Gastroesophageal sphincter (tissue), 4 donors: ENCODE measurements at regions not wholly inside any gene's neighbourhood (a gene's known extent, or its start where the extent isn't known, plus 50 kb on each side); places are given as distances from the start of the nearest gene placed in this dataset.

ENCODE experiments used
- ATAC-seq: fragments of 150-250 bp; one replicate; pipeline ENCODE4 v1.9.1; 2016; ENCODE audit warnings: mild to moderate bottlenecking, moderate library complexity
- H3K27ac ChIP-seq, 4 donors: fragments of 200-600 bp; sonication (generic) in 3 of 4; 1 replicate in 3 of 4; 2 replicates in 1 of 4; pipeline ENCODE4 v1.5.1; 2016 to 2019
- H3K27me3 ChIP-seq: fragments of 200-600 bp; sonication (generic); one replicate; pipeline ENCODE4 v1.5.1; 2019
- H3K36me3 ChIP-seq, 2 donors: fragments of 200-600 bp; sonication (generic); one replicate each; pipeline ENCODE4 v1.5.1; 2019; ENCODE audit warnings: control low read depth in 1 of 2
- H3K4me1 ChIP-seq, 3 donors: fragments of 200-600 bp; sonication (generic); 1 replicate in 2 of 3; 2 replicates in 1 of 3; pipeline ENCODE4 v1.5.1; 2016 to 2019; ENCODE audit warnings: control low read depth in 2 of 3
- H3K4me3 ChIP-seq, 2 donors: fragments of 200-600 bp; sonication (generic); one replicate each; pipeline ENCODE4 v1.5.1; 2019; ENCODE audit warnings: mild to moderate bottlenecking in 1 of 2, moderate library complexity in 1 of 2
- H3K9me3 ChIP-seq, 3 donors: fragments of 200-600 bp; sonication (generic); one replicate each; pipeline ENCODE4 v1.5.1; 2017 to 2019; ENCODE audit warnings: control low read depth in 2 of 3
- EP300 ChIP-seq: sonication (generic); formaldehyde crosslinking; IDR thresholded peaks from one replicate; pipeline ENCODE4 v1.6.1; 2017; ENCODE audit warnings: antibody characterized with exemption, mild to moderate bottlenecking
- POLR2A ChIP-seq, 2 donors: fragments of 450-650 bp; IDR thresholded peaks; one replicate each; pipeline ENCODE4 v1.6.1; 2017; ENCODE audit warnings: antibody characterized with exemption in 2 of 2, mild to moderate bottlenecking in 2 of 2, moderate library complexity in 1 of 2
- POLR2AphosphoS5 ChIP-seq: sonication (generic); formaldehyde crosslinking; IDR thresholded peaks from one replicate; pipeline ENCODE4 v1.6.1; 2017; ENCODE audit warnings: antibody characterized with exemption
- WGBS, 2 donors: methylation state at CpG; one replicate each; pipeline ENCODE4 v1.1.5; 2018; ENCODE audit warnings: low coverage in 1 of 2; 5-methylcytosine and 5-hydroxymethylcytosine counted together
- TF ChIP-seq, protein P1 (sequence below), 4 experiments: fragments of 200-600 bp in 2 of 4; fragments of 450-650 bp in 2 of 4; sonication (generic) in 1 of 4; IDR thresholded peaks; one replicate each; pipeline ENCODE4 v1.5.1; 2017 to 2019; ENCODE audit warnings: antibody characterized with exemption in 4 of 4, mild to moderate bottlenecking in 2 of 4, moderate library complexity in 2 of 4

GRCh38 chr4:93888308-93888707 is 59.8 kb downstream of the ATOH1 start:
- Histone ChIP-seq H3K27me3 (no peaks in the 10 kb centered on the region), H3K4me3 (no peak overlapping the region), H3K36me3 (no peaks in the 10 kb centered on the region), H3K4me1 (no peaks in the 10 kb centered on the region), H3K27ac (no peak overlapping the region), H3K9me3 (no peaks in the 10 kb centered on the region)
- ATAC-seq: no peak
- TF ChIP-seq POLR2AphosphoS5 (no peak), POLR2A (IDR thresholded peaks at IDR 0.05) (no peak), EP300 (no peak)
- TF ChIP-seq, protein P1, sequence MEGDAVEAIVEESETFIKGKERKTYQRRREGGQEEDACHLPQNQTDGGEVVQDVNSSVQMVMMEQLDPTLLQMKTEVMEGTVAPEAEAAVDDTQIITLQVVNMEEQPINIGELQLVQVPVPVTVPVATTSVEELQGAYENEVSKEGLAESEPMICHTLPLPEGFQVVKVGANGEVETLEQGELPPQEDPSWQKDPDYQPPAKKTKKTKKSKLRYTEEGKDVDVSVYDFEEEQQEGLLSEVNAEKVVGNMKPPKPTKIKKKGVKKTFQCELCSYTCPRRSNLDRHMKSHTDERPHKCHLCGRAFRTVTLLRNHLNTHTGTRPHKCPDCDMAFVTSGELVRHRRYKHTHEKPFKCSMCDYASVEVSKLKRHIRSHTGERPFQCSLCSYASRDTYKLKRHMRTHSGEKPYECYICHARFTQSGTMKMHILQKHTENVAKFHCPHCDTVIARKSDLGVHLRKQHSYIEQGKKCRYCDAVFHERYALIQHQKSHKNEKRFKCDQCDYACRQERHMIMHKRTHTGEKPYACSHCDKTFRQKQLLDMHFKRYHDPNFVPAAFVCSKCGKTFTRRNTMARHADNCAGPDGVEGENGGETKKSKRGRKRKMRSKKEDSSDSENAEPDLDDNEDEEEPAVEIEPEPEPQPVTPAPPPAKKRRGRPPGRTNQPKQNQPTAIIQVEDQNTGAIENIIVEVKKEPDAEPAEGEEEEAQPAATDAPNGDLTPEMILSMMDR (IDR thresholded peaks at IDR 0.05): no peak

DNA sequence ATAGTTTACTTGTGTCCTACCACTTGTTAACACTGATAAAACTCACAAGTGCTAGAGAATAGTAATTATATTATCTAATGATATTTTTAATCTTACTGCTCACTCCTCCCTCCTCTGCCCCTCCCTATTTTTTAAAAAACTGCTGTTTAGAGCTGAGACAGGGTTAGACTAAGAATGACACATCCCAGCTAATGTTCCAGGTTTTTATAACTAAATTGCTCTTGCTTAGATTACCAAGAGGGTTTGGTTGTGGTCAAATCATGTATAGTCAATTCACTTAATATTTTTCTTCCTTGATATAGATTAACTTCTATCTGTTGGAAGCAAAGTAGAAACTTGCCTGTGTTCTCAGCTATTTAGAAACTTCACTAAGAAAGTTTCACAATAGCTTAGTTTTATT is 60.2 kb downstream of the ATOH1 start:
- TF ChIP-seq EP300: no peak
- no peak for TF ChIP-seq POLR2AphosphoS5
- TF ChIP-seq POLR2A (IDR thresholded peaks at IDR 0.05): no peak
- TF ChIP-seq, protein P1 (IDR thresholded peaks at IDR 0.05): no peak
- no peaks in the 10 kb centered on the region for H3K27me3 ChIP-seq
- no peak for ATAC-seq

GRCh38 chr4:93891244-93891643 is 62.7 kb downstream of the ATOH1 start:
- WGBS, 2 donors: 78 to 84% methylated on average over 2 of the region's 2 CpGs
- no peak for TF ChIP-seq POLR2AphosphoS5
- no peak for TF ChIP-seq EP300
- TF ChIP-seq, protein P1 (IDR thresholded peaks at IDR 0.05): no peak
- no peak for TF ChIP-seq POLR2A (IDR thresholded peaks at IDR 0.05)
- ATAC-seq: no peak

More for the DNA sequence above, 60.2 kb downstream of the ATOH1 start:
- Histone ChIP-seq H3K4me1 (no peaks in the 10 kb centered on the region), H3K4me3 (no peak overlapping the region), H3K36me3 (no peaks in the 10 kb centered on the region), H3K9me3 (no peaks in the 10 kb centered on the region), H3K27ac (no peak overlapping the region)

GRCh38 chr4:93894995-93895394 is 66.4 kb downstream of the ATOH1 start:
- Histone ChIP-seq H3K36me3 (no peaks in the 10 kb centered on the region), H3K27ac (no peak overlapping the region), H3K27me3 (no peaks in the 10 kb centered on the region), H3K9me3 (no peaks in the 10 kb centered on the region), H3K4me1 (no peaks in the 10 kb centered on the region), H3K4me3 (no peak overlapping the region)
- ATAC-seq: no peak
- WGBS, 2 donors: 58 to 100% methylated on average over 1 to 2 of the region's 2 CpGs
- no peak for TF ChIP-seq POLR2A (IDR thresholded peaks at IDR 0.05)

More at GRCh38 chr4:93891244-93891643, 62.7 kb downstream of the ATOH1 start:
- Histone ChIP-seq H3K4me3 (no peak overlapping the region), H3K27me3 (no peaks in the 10 kb centered on the region), H3K4me1 (no peaks in the 10 kb centered on the region), H3K9me3 (no peaks in the 10 kb centered on the region), H3K36me3 (no peaks in the 10 kb centered on the region), H3K27ac (no peak overlapping the region)

- 22 to 54% methylated on average over 1 of the region's 1 CpG for WGBS, 2 donors
- Histone ChIP-seq H3K4me1 (no peaks in the 10 kb centered on the region), H3K27ac (no peak overlapping the region), H3K36me3 (no peaks in the 10 kb centered on the region), H3K9me3 (no peaks in the 10 kb centered on the region), H3K4me3 (no peak overlapping the region), H3K27me3 (no peaks in the 10 kb centered on the region)
- ATAC-seq: no peak
- TF ChIP-seq POLR2A (IDR thresholded peaks at IDR 0.05): no peak
- TF ChIP-seq, protein P1 (IDR thresholded peaks at IDR 0.05): no peak
- no peak for TF ChIP-seq EP300
- no peak for TF ChIP-seq POLR2AphosphoS5
Measured at GRCh38 chr4:93896516-93896915, 68.0 kb downstream of the ATOH1 start.

- Histone ChIP-seq H3K36me3 (no peaks in the 10 kb centered on the region), H3K9me3 (no peaks in the 10 kb centered on the region), H3K4me1 (no peaks in the 10 kb centered on the region), H3K4me3 (no peak overlapping the region), H3K27me3 (no peaks in the 10 kb centered on the region), H3K27ac (no peak overlapping the region)
- ATAC-seq: no peak
- WGBS, 2 donors: 33 to 67% methylated on average over 1 of the region's 1 CpG
- TF ChIP-seq EP300 (no peak), POLR2AphosphoS5 (no peak), POLR2A (IDR thresholded peaks at IDR 0.05) (no peak)
- TF ChIP-seq, protein P1 (IDR thresholded peaks at IDR 0.05): no peak
Measured at GRCh38 chr4:93897559-93897958, 69.0 kb downstream of the ATOH1 start.
